ENCODE measurements at regions not wholly inside any gene's neighbourhood (a gene's known extent, or its start where the extent isn't known, plus 50 kb on each side); places are given as distances from the start of the nearest gene placed in this dataset.

DNA sequence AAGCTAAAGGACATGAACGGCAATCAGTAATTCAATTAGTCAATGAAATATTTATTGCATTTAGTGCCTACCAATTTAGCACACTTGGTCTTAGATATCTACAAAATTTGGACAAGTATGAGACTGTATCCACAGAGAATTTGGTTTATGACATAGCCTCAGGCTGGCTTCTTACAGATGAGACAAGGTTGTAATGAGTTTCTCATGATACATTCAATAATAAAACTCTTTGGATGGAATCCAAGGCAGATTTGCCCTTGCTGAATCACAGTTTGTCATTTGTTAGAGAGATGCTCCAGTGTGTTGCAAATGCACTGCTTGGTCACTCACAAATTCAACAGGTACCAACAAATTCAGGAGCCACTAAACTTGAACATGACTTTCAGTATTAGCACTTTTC, 162.5 kb downstream of the GPR37 start:
- H3K36me3 ChIP-seq (ENCODE audit: insufficient read depth, low read length) = no peaks in the 10 kb centered on the region
- H3K27ac ChIP-seq (ENCODE audit: low read length) = no peak overlapping the region
- H3K4me2 ChIP-seq (ENCODE audit: insufficient read depth, low read length) = no peak overlapping the region
- ATAC-seq (ENCODE audit: insufficient read depth, low read depth) (no peak), DNase-seq (no peak)
- H4K20me1 ChIP-seq (ENCODE audit: insufficient read depth, low read length) = no peaks in the 10 kb centered on the region
- no peaks in the 10 kb centered on the region for H3K79me2 ChIP-seq (ENCODE audit: insufficient read depth, low read length)
- no peak overlapping the region for H3K9ac ChIP-seq (ENCODE audit: low read depth, low read length)
- H3K4me3 ChIP-seq (ENCODE audit: low read depth in 1 of 2, low read length in 2 of 2) = no peak overlapping the region
- no peaks in the 10 kb centered on the region for H3K27me3 ChIP-seq (ENCODE audit: insufficient read depth, low read length, poor library complexity)
- no peak overlapping the region for H2AFZ ChIP-seq (ENCODE audit: low read depth, low read length)
- TF ChIP-seq, protein P1, sequence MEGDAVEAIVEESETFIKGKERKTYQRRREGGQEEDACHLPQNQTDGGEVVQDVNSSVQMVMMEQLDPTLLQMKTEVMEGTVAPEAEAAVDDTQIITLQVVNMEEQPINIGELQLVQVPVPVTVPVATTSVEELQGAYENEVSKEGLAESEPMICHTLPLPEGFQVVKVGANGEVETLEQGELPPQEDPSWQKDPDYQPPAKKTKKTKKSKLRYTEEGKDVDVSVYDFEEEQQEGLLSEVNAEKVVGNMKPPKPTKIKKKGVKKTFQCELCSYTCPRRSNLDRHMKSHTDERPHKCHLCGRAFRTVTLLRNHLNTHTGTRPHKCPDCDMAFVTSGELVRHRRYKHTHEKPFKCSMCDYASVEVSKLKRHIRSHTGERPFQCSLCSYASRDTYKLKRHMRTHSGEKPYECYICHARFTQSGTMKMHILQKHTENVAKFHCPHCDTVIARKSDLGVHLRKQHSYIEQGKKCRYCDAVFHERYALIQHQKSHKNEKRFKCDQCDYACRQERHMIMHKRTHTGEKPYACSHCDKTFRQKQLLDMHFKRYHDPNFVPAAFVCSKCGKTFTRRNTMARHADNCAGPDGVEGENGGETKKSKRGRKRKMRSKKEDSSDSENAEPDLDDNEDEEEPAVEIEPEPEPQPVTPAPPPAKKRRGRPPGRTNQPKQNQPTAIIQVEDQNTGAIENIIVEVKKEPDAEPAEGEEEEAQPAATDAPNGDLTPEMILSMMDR (IDR thresholded peaks at IDR 0.05; ENCODE audit: borderline replicate concordance, extremely low read depth, low read length, poor library complexity, severe bottlenecking) = no peak
- TF ChIP-seq EZH2 (IDR thresholded peaks at IDR 0.05; ENCODE audit: borderline replicate concordance, low read depth, low read length, severe bottlenecking) = no peak
- no peaks in the 10 kb centered on the region for H3K4me1 ChIP-seq (ENCODE audit: insufficient read depth, low read length)
- H3K9me3 ChIP-seq (ENCODE audit: insufficient read depth, low read length, severe bottlenecking) = no peaks in the 10 kb centered on the region

DNA sequence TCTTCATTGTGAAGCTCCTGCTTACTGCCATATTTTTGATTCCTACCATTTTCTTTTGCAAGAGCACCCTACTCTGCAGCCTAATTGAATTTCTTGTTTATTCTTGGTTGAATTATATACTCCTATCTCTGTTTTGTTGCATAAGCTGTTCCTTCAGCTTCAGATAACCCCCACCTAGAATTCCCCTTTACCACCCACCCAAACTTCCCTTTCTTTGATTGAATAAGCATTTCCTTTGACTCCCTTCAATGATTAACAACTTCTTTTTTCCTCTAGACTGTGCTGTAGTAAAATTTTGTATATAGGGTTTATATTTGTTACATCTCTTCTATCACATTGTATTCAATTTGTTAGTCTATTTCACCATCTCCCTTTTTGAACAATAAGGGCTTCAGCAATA, 168.1 kb downstream of the GPR37 start:
- H4K20me1 ChIP-seq (ENCODE audit: insufficient read depth, low read length) = no peaks in the 10 kb centered on the region
- no peaks in the 10 kb centered on the region for H3K27me3 ChIP-seq (ENCODE audit: insufficient read depth, low read length, poor library complexity)
- H3K27ac ChIP-seq (ENCODE audit: low read length) = no peak overlapping the region
- H3K9ac ChIP-seq (ENCODE audit: low read depth, low read length) = no peak overlapping the region
- TF ChIP-seq, protein P1 (IDR thresholded peaks at IDR 0.05; ENCODE audit: borderline replicate concordance, extremely low read depth, low read length, poor library complexity, severe bottlenecking) = no peak
- TF ChIP-seq EZH2 (IDR thresholded peaks at IDR 0.05; ENCODE audit: borderline replicate concordance, low read depth, low read length, severe bottlenecking) = no peak
- DNase-seq (no peak), ATAC-seq (ENCODE audit: insufficient read depth, low read depth) (no peak)
- no peak overlapping the region for H3K4me3 ChIP-seq (ENCODE audit: low read depth in 1 of 2, low read length in 2 of 2)
- H3K79me2 ChIP-seq (ENCODE audit: insufficient read depth, low read length) = no peaks in the 10 kb centered on the region
- no peaks in the 10 kb centered on the region for H3K4me1 ChIP-seq (ENCODE audit: insufficient read depth, low read length)
- no peaks in the 10 kb centered on the region for H3K9me3 ChIP-seq (ENCODE audit: insufficient read depth, low read length, severe bottlenecking)
- H2AFZ ChIP-seq (ENCODE audit: low read depth, low read length) = no peak overlapping the region
- H3K36me3 ChIP-seq (ENCODE audit: insufficient read depth, low read length) = no peaks in the 10 kb centered on the region
- H3K4me2 ChIP-seq (ENCODE audit: insufficient read depth, low read length) = no peak overlapping the region

DNA sequence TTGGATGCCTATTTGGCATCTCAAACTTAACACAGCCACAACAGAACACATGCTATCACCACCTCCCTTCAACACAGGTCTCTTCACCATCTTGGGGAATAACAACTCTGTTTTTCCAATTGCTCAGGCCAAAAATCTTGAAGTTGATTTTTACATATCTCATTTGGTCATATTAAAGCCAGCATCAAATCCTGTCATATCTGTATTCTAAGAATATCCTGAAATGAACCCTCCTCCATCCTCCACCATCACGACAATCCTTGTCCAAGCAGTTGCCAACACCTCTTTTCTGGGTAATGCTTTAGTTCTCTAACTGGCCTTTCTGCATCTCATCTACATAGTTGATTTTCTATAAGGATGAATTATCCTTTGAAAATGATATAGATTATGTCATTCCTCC, 168.7 kb downstream of the GPR37 start:
- DNase-seq (no peak), ATAC-seq (ENCODE audit: insufficient read depth, low read depth) (no peak)
- Histone ChIP-seq H4K20me1 (ENCODE audit: insufficient read depth, low read length) (no peaks in the 10 kb centered on the region), H3K9me3 (ENCODE audit: insufficient read depth, low read length, severe bottlenecking) (no peaks in the 10 kb centered on the region), H3K4me1 (ENCODE audit: insufficient read depth, low read length) (no peaks in the 10 kb centered on the region), H2AFZ (ENCODE audit: low read depth, low read length) (no peak overlapping the region), H3K9ac (ENCODE audit: low read depth, low read length) (no peak overlapping the region), H3K79me2 (ENCODE audit: insufficient read depth, low read length) (no peaks in the 10 kb centered on the region), H3K4me2 (ENCODE audit: insufficient read depth, low read length) (no peak overlapping the region), H3K4me3 (ENCODE audit: low read depth in 1 of 2, low read length in 2 of 2) (no peak overlapping the region), H3K27ac (ENCODE audit: low read length) (no peak overlapping the region), H3K27me3 (ENCODE audit: insufficient read depth, low read length, poor library complexity) (no peaks in the 10 kb centered on the region), H3K36me3 (ENCODE audit: insufficient read depth, low read length) (no peaks in the 10 kb centered on the region)
- no peak for TF ChIP-seq EZH2 (IDR thresholded peaks at IDR 0.05; ENCODE audit: borderline replicate concordance, low read depth, low read length, severe bottlenecking)
- TF ChIP-seq, protein P1 (IDR thresholded peaks at IDR 0.05; ENCODE audit: borderline replicate concordance, extremely low read depth, low read length, poor library complexity, severe bottlenecking) = no peak

DNA sequence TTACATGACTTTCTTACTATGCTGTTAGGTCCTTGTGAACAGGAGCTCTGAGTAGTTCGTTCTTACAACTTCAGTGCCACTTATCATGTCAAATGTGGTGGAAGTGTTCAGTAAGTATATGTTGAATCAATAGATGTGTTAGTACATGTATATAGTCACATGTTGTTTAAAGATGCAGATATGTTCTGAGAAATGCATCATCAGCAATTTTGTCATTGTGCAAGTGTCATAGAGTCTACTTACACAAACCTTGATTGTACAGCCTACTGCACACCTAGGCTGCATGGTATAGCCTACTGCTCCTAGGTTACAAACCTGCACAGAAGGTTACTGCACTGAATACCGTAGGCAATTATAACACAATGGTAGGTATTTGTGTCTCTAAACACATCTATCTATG, 174.8 kb downstream of the GPR37 start:
- Histone ChIP-seq H3K4me2 (ENCODE audit: insufficient read depth, low read length) (no peak overlapping the region), H2AFZ (ENCODE audit: low read depth, low read length) (no peak overlapping the region), H3K4me3 (ENCODE audit: low read depth in 1 of 2, low read length in 2 of 2) (no peak overlapping the region), H3K36me3 (ENCODE audit: insufficient read depth, low read length) (no peaks in the 10 kb centered on the region), H3K4me1 (ENCODE audit: insufficient read depth, low read length) (no peaks in the 10 kb centered on the region), H3K27me3 (ENCODE audit: insufficient read depth, low read length, poor library complexity) (no peaks in the 10 kb centered on the region), H3K27ac (ENCODE audit: low read length) (no peak overlapping the region), H3K9ac (ENCODE audit: low read depth, low read length) (no peak overlapping the region), H3K79me2 (ENCODE audit: insufficient read depth, low read length) (no peaks in the 10 kb centered on the region), H4K20me1 (ENCODE audit: insufficient read depth, low read length) (no peaks in the 10 kb centered on the region), H3K9me3 (ENCODE audit: insufficient read depth, low read length, severe bottlenecking) (no peaks in the 10 kb centered on the region)
- ATAC-seq (ENCODE audit: insufficient read depth, low read depth) (no peak), DNase-seq (no peak)
- TF ChIP-seq, protein P1 (IDR thresholded peaks at IDR 0.05; ENCODE audit: borderline replicate concordance, extremely low read depth, low read length, poor library complexity, severe bottlenecking) = no peak
- TF ChIP-seq EZH2 (IDR thresholded peaks at IDR 0.05; ENCODE audit: borderline replicate concordance, low read depth, low read length, severe bottlenecking) = no peak
